Testis (tissue), 2 donors: ENCODE measurements at regions not wholly inside any gene's neighbourhood (a gene's known extent, or its start where the extent isn't known, plus 50 kb on each side); places are given as distances from the start of the nearest gene placed in this dataset.

Experiments used
- CTCF ChIP-seq, 3 experiments: fragments of 450-650 bp in 2 of 3; fragments of 200-600 bp in 1 of 3; sonication (generic) in 1 of 3; IDR thresholded peaks; one replicate each; pipeline ENCODE4 v1.5.1; 2016 to 2019; ENCODE audit warnings: antibody characterized with exemption in 3 of 3, mild to moderate bottlenecking in 2 of 3, moderate library complexity in 1 of 3
- POLR2A ChIP-seq: fragments of 450-650 bp; IDR thresholded peaks from one replicate; pipeline ENCODE4 v1.6.1; 2017; ENCODE audit warnings: antibody characterized with exemption, mild to moderate bottlenecking, moderate library complexity

GRCh38 chr11:38988908-38989307, 2390.9 kb upstream of the RAG2 start:
- TF ChIP-seq POLR2A (no peak), CTCF (IDR thresholded peaks at IDR 0.05) (no peak)
